ENCODE measurements at regions not wholly inside any gene's neighbourhood (a gene's known extent, or its start where the extent isn't known, plus 50 kb on each side); places are given as distances from the start of the nearest gene placed in this dataset.

- TF ChIP-seq CTCF (IDR thresholded peaks at IDR 0.05; ENCODE audit: low read depth, low read length, poor library complexity, severe bottlenecking) (no peak), EZH2phosphoT487 (IDR thresholded peaks at IDR 0.05; ENCODE audit: borderline replicate concordance, low read length) (no peak)
These were observed 218.6 kb upstream of the C1orf87 start for GRCh38 chr1:60292140-60292539.

Data from DOHH2 (cell line).